Stimulated activated CD4-positive, alpha-beta T cell treated with anti-CD3 and anti-CD28 coated beads, TNF-alpha, amount 100 ng/mL, for 1 hour (primary cell): ENCODE measurements at regions not wholly inside any gene's neighbourhood (a gene's known extent, or its start where the extent isn't known, plus 50 kb on each side); places are given as distances from the start of the nearest gene placed in this dataset.

ENCODE experiments used
- DNase-seq, 3 donors: peaks; one replicate each; pipeline ENCODE4 v3.0.0-alpha.2; 2020; ENCODE audit warnings: low read depth in 3 of 3, low spot score in 1 of 3

GRCh38 chr7:10100572-10100971, 873.1 kb upstream of the PHF14 start:
- no peak for DNase-seq

DNA sequence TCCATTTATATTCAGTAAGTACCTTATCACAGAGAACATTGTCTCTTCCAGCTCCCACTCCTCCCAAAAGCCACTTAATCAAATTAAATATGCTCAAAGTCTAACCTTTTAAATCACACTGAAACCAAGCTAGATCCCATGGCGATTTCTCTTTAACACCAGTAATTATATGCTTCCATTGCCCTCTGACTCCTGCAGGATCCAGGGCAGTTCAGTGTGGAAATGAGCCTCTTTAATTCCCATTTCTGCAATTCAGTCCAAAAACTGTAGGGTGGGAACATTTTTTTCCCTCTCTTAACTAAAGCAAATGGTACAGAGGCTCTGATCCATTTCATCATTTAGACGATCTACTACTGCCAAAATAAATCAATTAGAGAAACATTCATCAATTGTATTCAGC, 872.3 kb upstream of the PHF14 start:
- no peak for DNase-seq

GRCh38 chr7:10104292-10104691, 869.4 kb upstream of the PHF14 start:
- no peak for DNase-seq

DNA sequence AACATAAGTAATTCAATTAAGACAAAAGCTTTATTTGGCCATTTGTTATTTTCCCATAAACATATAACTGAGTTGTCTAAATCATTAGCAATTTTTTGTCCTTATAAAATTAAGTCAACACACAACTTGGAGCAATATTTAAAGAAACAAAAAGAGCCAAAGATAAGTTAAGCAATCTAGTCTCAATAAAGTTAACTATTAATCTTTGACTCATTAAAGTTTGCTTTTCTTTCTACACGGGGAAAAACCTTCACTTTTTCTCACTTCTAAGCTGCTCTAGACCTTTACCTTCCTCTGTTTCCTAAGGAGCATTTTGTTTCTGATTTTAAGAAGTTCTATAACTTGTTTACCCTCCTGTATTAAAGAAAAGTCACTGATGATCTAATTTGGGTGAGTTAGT, 867.1 kb upstream of the PHF14 start:
- no peak for DNase-seq

- DNase-seq: no peak
These were observed 857.2 kb upstream of the PHF14 start for GRCh38 chr7:10116511-10116910.

DNA sequence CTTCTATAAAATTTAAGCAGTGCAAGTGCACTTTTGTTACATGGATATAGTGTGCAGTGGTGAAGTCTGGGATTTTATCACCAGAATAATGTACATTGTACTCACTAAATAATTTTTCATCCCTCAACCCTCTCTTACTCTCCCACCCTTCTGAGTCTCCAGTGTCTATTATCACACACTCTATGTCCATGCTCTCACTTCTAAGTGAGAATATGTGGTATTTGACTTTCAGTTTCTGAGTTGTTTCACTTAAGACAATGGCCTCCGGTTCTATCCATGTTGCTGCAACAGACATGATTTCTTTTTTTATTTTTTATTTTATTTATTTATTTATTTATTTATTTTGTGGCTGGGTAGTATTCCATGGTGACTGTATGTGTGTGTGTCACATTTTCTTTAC, 855.9 kb upstream of the PHF14 start:
- no peak for DNase-seq

GRCh38 chr7:10120936-10121335, 852.7 kb upstream of the PHF14 start:
- DNase-seq: no peak

- DNase-seq: no peak
These were observed 852.0 kb upstream of the PHF14 start for GRCh38 chr7:10121631-10122030.

DNA sequence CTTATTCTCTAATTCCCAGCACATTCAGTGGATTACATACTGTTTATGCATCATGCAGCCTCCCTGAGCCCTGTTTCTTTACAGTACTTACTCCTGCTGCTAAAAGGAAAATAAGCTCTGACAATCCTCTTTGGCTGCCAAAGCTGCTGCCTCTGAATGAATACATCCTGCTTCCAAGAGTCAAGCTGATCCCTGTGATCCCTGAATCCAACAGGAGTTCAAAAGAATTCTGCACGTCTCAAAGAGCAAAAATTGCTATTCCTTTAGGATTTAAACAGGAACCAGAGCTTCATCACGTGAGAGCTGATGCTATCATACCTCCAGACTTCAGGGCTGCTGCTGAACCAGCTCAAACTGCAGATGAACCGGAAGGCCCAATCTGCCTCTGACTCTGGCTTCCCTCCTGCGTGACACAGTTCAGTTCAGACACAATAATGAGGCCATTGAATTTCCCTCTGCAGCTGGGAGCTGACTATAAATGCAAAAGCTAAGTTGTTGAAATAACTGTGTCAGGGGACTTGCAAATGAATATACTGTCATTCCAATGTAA, 851.0 kb upstream of the PHF14 start:
- no peak for DNase-seq

GRCh38 chr7:10128748-10129147, 844.9 kb upstream of the PHF14 start:
- no peak for DNase-seq

DNA sequence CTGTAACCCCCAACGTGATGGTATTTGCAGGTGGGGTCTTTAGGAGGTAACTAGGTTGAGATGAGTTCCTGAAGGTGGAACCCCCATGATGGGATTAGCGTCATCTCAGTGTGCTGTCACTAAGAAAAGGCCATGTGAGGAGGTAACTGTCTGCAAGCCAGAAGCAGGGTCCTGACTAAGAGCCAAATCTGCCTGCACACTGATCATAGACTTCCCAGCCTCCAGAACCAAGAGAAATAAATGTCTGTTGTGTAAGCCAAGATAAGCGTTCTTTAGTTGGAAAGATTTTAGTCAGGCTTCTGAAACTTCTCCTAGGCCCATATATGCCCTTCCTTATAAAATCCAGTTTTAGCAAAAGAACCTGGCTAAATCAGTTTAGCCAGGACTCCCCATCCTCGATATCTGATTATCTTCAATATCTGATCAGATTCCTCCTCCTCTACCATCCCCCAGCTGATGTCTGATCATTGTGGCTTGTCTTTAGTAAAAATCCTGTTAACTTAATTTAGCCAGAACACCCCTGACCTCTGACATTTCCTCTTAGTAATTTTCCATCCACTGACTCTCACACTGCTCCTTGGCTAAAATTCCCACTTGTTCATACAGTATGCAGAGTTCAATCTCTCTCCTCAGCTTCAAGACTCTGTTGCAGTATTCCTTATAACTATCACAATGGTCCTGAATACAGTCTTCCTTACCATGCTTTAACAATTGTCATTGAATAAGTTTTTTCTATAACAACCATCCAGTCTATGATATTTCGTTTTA, 835.4 kb upstream of the PHF14 start:
- no peak for DNase-seq

DNA sequence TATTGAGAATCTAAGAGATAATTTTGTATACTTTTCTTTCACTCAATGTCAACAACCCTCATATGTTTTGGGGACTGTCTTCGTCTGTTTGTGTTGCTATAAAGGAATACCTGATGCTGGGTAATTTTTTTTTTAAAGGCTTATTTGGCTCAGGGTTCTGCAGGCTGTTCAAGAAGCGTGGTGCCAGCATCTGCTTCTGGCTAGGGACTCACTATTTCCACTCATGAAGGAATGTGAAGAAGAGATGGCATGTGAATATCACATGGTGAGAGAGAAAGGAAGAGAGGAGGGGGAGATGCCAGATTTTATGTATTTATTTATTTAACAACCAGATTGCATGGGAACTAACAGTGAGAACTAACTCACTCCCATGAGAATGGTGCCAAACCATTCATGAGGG, 827.4 kb upstream of the PHF14 start:
- no peak for DNase-seq

GRCh38 chr7:10156972-10157371, 816.7 kb upstream of the PHF14 start:
- DNase-seq: no peak

DNA sequence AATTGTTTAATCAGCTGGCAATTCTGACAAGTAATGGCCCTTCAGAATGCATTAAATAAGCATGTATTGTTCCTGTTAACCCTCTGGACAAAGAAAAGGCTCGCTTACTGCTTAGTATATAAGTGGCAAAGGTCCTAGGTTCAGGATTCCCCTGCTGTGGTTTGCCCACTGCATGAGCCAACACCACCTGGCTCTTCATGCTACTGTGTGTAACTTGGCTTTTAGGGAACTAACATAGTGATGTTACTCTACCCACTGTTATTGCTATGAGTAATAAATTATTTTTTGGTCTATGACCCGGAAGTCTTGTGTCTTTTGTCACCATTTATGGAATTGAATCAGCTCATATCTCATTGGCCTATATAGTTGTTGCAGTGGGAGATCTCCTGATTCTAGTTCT, 791.7 kb upstream of the PHF14 start:
- DNase-seq: no peak

DNA sequence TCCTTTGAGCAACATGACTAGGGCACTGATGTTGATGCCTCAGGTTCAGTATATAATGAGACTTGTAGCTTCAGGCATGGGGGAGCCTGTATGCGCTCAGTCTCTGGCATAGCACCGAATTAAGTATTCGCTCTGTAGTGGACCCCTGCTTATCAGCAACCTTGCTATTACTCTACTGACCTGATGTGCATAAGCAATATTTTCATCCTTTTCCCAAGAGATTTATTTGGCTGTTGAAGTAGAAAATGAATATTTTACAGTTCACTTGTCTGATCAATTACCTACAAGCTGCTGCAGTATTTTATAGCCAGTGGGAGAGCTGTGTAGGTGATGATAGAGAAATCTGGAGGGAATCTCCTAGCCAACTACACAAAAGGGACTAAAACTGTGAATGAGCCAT, 781.6 kb upstream of the PHF14 start:
- no peak for DNase-seq

DNA sequence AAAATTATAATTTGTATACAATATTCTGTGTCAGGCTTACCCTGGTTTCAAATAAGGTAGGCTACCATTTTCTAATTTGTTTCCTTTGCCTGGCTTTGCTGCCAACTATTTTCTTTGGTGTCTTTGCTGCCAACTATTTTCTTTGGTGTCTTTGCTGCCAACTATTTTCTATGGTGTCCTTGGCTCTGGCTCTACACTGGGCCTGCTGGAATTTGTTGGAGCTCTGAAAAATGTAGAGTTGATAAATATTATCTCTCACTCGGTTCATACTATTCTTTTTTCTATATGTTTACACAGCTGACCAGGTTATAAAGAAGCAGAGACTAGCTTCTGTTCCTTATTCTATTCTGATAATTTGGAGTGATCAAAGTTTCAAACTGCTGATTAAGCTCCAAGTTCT, 768.0 kb upstream of the PHF14 start:
- DNase-seq: no peak

- DNase-seq: no peak
These were observed 763.7 kb upstream of the PHF14 start for GRCh38 chr7:10210000-10210399.

GRCh38 chr7:10211016-10211415, 762.7 kb upstream of the PHF14 start:
- DNase-seq: no peak

DNA sequence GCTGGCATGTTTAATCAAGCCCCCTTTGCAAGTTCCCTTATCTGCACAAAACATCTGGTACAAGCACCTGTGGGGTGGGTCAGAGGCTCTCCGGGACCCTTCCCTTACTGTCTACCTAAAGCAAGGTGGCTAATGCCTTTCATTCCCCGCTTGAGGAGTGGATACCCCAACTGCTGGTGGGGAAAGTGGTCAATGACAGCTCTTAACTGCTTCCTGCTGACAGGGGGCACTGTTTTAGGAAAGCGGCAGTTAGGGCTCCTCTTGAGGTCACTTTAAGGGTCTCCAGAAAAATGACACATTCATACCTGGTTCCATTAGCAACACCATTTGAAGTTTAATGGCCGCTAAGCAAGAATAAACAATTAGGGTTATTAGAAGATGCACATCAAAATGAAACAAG, 761.8 kb upstream of the PHF14 start:
- no peak for DNase-seq

GRCh38 chr7:10212649-10213048, 761.0 kb upstream of the PHF14 start:
- no peak for DNase-seq

- DNase-seq: no peak
These were observed 757.2 kb upstream of the PHF14 start for GRCh38 chr7:10216462-10216861.

DNA sequence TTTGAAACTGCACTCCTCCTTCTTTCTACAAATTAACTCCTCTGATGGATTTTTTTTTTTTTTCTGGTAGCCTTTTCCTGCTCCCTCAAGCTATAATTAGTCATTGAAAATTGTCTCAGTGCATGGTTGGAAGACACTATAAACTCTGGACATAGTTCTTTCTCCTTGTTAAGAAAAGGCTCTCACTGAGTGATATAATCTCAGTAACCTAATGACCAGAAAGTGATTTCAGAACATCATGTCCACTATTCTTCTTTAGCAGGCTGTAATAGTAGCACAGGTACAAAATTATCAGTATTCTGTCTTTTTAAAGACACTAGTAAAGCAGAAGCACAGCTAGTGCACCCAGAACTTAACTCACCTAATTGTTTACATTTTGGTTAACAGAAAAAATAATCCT, 752.6 kb upstream of the PHF14 start:
- no peak for DNase-seq

- DNase-seq: no peak
These were observed 750.7 kb upstream of the PHF14 start for GRCh38 chr7:10222976-10223375.
